WTC11 (cell line): ENCODE measurements at regions not wholly inside any gene's neighbourhood (a gene's known extent, or its start where the extent isn't known, plus 50 kb on each side); places are given as distances from the start of the nearest gene placed in this dataset.

Experiments
- ATAC-seq: fragments of 200-7000 bp; cut with Tn5 transposase; 2 replicates; pipeline ENCODE4 v1.10.0; 2021; ENCODE audit warnings: mild to moderate bottlenecking, moderate library complexity
- CTCF ChIA-PET: fragments of 300-600 bp; sonication (Branson Sonifier 250); formaldehyde crosslinking; loops from one replicate; lab custom pipeline; 2021; ENCODE audit warnings: antibody characterized with exemption; lab: Charles Lee
- POLR2A ChIA-PET: fragments of 350-600 bp; sonication (Branson Sonifier 250); formaldehyde crosslinking; loops from one replicate; lab custom pipeline; 2021; ENCODE audit warnings: antibody characterized with exemption; lab: Charles Lee
- DNase-seq: peaks from one replicate; pipeline ENCODE4 v3.0.0; 2021; ENCODE audit warnings: low spot score
- H3K27ac Mint-ChIP-seq: 2 replicates; pipeline ENCODE4 v1.8.0; 2021; ENCODE audit warnings: mixed read lengths
- H3K27me3 Mint-ChIP-seq: 2 replicates; pipeline ENCODE4 v1.8.0; 2021; ENCODE audit warnings: low read depth, mild to moderate bottlenecking, moderate library complexity, mixed read lengths
- H3K36me3 Mint-ChIP-seq: 2 replicates; pipeline ENCODE4 v1.8.0; 2021; ENCODE audit warnings: mixed read lengths
- H3K4me1 Mint-ChIP-seq: 2 replicates; pipeline ENCODE4 v1.8.0; 2022; ENCODE audit warnings: mixed read lengths
- H3K4me3 Mint-ChIP-seq: 2 replicates; pipeline ENCODE4 v1.8.0; 2021; ENCODE audit warnings: mild to moderate bottlenecking, moderate library complexity, mixed read lengths
- H3K9me3 Mint-ChIP-seq: 2 replicates; pipeline ENCODE4 v1.8.0; 2021; ENCODE audit warnings: mixed read lengths
- AR ChIP-seq: fragments of 250-450 bp; sonication (Bioruptor Pico); IDR thresholded peaks from 2 replicates; pipeline ENCODE4 v1.9.0; 2021; ENCODE audit warnings: mild to moderate bottlenecking
- ATF1 ChIP-seq: sonication (generic); formaldehyde crosslinking; IDR thresholded peaks from 2 replicates; pipeline ENCODE4 v1.8.1; 2023; ENCODE audit warnings: mild to moderate bottlenecking, moderate library complexity, missing genetic modification reagents
- GABPB1 ChIP-seq: sonication (generic); formaldehyde crosslinking; IDR thresholded peaks from 2 replicates; pipeline ENCODE4 v1.8.1; 2023; ENCODE audit warnings: mild to moderate bottlenecking, missing genetic modification reagents
- IRF2 ChIP-seq: sonication (generic); formaldehyde crosslinking; IDR thresholded peaks from 2 replicates; pipeline ENCODE4 v1.8.0; 2022; ENCODE audit warnings: low read depth, missing genetic modification reagents, borderline replicate concordance
- JAZF1 ChIP-seq: fragments of 250-450 bp; sonication (Bioruptor Pico); IDR thresholded peaks from 2 replicates; pipeline ENCODE4 v1.9.0; 2021; ENCODE audit warnings: moderate library complexity, mild to moderate bottlenecking, inconsistent platforms
- NFATC4 ChIP-seq: fragments of 250-450 bp; sonication (Bioruptor Pico); IDR thresholded peaks from 2 replicates; pipeline ENCODE4 v1.9.0; 2021; ENCODE audit warnings: mild to moderate bottlenecking
- NR1H2 ChIP-seq: sonication (generic); formaldehyde crosslinking; IDR thresholded peaks from 2 replicates; pipeline ENCODE4 v1.9.0; 2021; ENCODE audit warnings: mild to moderate bottlenecking, moderate library complexity, missing genetic modification reagents
- OVOL2 ChIP-seq: fragments of 250-450 bp; sonication (Bioruptor Pico); IDR thresholded peaks from 2 replicates; pipeline ENCODE4 v1.9.0; 2021; ENCODE audit warnings: mild to moderate bottlenecking, borderline replicate concordance
- PRDM15 ChIP-seq: sonication (generic); formaldehyde crosslinking; IDR thresholded peaks from 2 replicates; pipeline ENCODE4 v1.8.0; 2022; ENCODE audit warnings: missing genetic modification reagents
- PRRX2 ChIP-seq: fragments of 250-450 bp; sonication (Bioruptor Pico); IDR thresholded peaks from 2 replicates; pipeline ENCODE4 v1.8.0; 2021; ENCODE audit warnings: mild to moderate bottlenecking
- TCF7 ChIP-seq: sonication (generic); formaldehyde crosslinking; IDR thresholded peaks from 2 replicates; pipeline ENCODE4 v1.8.0; 2022; ENCODE audit warnings: mild to moderate bottlenecking, low read depth, missing genetic modification reagents, moderate library complexity
- ZNF263 ChIP-seq: sonication (generic); formaldehyde crosslinking; IDR thresholded peaks from 2 replicates; pipeline ENCODE4 v1.8.1; 2022; ENCODE audit warnings: low read depth, mild to moderate bottlenecking, moderate library complexity, missing genetic modification reagents
- ZNF423 ChIP-seq: fragments of 250-450 bp; sonication (Bioruptor Pico); IDR thresholded peaks from 2 replicates; pipeline ENCODE4 v2.1.2; 2022; ENCODE audit warnings: mild to moderate bottlenecking, moderate library complexity
- TF ChIP-seq, protein P1 (sequence below): fragments of 200-600 bp; IDR thresholded peaks from 2 replicates; pipeline ENCODE4 v1.8.0; 2022; ENCODE audit warnings: antibody characterized with exemption
- TF ChIP-seq, protein P2 (sequence below): fragments of 250-450 bp; sonication (Bioruptor Pico); IDR thresholded peaks from 2 replicates; pipeline ENCODE4 v1.8.0; 2021; ENCODE audit warnings: mild to moderate bottlenecking
- TF ChIP-seq, protein P3 (sequence below): sonication (generic); formaldehyde crosslinking; IDR thresholded peaks from 2 replicates; pipeline ENCODE4 v1.8.1; 2023; ENCODE audit warnings: mild to moderate bottlenecking, missing genetic modification reagents
- TF ChIP-seq, protein P4 (sequence below): sonication (generic); formaldehyde crosslinking; IDR thresholded peaks from 2 replicates; pipeline ENCODE4 v1.8.1; 2023; ENCODE audit warnings: mild to moderate bottlenecking, missing genetic modification reagents

GRCh38 chr4:98712607-98713006, 54.2 kb upstream of the TSPAN5 start:
- TF ChIP-seq ZNF423 (CRISPR knock-in tag) (no peak), PRDM15 (CRISPR knock-in tag) (no peak), JAZF1 (no peak), PRRX2 (CRISPR knock-in tag) (no peak), ATF1 (CRISPR knock-in tag) (no peak), TCF7 (CRISPR knock-in tag) (no peak), IRF2 (CRISPR knock-in tag) (no peak), NR1H2 (CRISPR knock-in tag) (no peak), NFATC4 (CRISPR knock-in tag) (no peak), ZNF263 (no peak), AR (CRISPR knock-in tag) (no peak), GABPB1 (CRISPR knock-in tag) (no peak), OVOL2 (CRISPR knock-in tag) (no peak)
- TF ChIP-seq, protein P1, sequence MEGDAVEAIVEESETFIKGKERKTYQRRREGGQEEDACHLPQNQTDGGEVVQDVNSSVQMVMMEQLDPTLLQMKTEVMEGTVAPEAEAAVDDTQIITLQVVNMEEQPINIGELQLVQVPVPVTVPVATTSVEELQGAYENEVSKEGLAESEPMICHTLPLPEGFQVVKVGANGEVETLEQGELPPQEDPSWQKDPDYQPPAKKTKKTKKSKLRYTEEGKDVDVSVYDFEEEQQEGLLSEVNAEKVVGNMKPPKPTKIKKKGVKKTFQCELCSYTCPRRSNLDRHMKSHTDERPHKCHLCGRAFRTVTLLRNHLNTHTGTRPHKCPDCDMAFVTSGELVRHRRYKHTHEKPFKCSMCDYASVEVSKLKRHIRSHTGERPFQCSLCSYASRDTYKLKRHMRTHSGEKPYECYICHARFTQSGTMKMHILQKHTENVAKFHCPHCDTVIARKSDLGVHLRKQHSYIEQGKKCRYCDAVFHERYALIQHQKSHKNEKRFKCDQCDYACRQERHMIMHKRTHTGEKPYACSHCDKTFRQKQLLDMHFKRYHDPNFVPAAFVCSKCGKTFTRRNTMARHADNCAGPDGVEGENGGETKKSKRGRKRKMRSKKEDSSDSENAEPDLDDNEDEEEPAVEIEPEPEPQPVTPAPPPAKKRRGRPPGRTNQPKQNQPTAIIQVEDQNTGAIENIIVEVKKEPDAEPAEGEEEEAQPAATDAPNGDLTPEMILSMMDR: no peak
- TF ChIP-seq, protein P2, sequence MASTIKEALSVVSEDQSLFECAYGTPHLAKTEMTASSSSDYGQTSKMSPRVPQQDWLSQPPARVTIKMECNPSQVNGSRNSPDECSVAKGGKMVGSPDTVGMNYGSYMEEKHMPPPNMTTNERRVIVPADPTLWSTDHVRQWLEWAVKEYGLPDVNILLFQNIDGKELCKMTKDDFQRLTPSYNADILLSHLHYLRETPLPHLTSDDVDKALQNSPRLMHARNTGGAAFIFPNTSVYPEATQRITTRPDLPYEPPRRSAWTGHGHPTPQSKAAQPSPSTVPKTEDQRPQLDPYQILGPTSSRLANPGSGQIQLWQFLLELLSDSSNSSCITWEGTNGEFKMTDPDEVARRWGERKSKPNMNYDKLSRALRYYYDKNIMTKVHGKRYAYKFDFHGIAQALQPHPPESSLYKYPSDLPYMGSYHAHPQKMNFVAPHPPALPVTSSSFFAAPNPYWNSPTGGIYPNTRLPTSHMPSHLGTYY (CRISPR knock-in tag): no peak
- TF ChIP-seq, protein P3, sequence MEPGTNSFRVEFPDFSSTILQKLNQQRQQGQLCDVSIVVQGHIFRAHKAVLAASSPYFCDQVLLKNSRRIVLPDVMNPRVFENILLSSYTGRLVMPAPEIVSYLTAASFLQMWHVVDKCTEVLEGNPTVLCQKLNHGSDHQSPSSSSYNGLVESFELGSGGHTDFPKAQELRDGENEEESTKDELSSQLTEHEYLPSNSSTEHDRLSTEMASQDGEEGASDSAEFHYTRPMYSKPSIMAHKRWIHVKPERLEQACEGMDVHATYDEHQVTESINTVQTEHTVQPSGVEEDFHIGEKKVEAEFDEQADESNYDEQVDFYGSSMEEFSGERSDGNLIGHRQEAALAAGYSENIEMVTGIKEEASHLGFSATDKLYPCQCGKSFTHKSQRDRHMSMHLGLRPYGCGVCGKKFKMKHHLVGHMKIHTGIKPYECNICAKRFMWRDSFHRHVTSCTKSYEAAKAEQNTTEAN (CRISPR knock-in tag): no peak
- TF ChIP-seq, protein P4, sequence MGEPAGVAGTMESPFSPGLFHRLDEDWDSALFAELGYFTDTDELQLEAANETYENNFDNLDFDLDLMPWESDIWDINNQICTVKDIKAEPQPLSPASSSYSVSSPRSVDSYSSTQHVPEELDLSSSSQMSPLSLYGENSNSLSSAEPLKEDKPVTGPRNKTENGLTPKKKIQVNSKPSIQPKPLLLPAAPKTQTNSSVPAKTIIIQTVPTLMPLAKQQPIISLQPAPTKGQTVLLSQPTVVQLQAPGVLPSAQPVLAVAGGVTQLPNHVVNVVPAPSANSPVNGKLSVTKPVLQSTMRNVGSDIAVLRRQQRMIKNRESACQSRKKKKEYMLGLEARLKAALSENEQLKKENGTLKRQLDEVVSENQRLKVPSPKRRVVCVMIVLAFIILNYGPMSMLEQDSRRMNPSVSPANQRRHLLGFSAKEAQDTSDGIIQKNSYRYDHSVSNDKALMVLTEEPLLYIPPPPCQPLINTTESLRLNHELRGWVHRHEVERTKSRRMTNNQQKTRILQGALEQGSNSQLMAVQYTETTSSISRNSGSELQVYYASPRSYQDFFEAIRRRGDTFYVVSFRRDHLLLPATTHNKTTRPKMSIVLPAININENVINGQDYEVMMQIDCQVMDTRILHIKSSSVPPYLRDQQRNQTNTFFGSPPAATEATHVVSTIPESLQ (CRISPR knock-in tag): no peak
- ChIA-PET CTCF (interaction anchor here (1.0 kb wide), 1 partner anchor 245 kb away, joined by 3 read pairs; no protein-coding TSS in a partner anchor), POLR2A (no interaction called here)
- no peak for DNase-seq
- no peak for ATAC-seq
- Mint-ChIP-seq H3K27ac (no peak overlapping the region), H3K4me1 (no peaks in the 10 kb centered on the region), H3K4me3 (no peak overlapping the region), H3K9me3 (no peaks in the 10 kb centered on the region), H3K36me3 (no peaks in the 10 kb centered on the region), H3K27me3 (no peaks in the 10 kb centered on the region)
